ENCODE measurements at regions not wholly inside any gene's neighbourhood (a gene's known extent, or its start where the extent isn't known, plus 50 kb on each side); places are given as distances from the start of the nearest gene placed in this dataset.

GRCh38 chr12:97259098-97259497 is 203.5 kb upstream of the RMST start:
- no peak for DNase-seq (ENCODE audit: low spot score)
- H3K27ac ChIP-seq = no peak overlapping the region
- intact Hi-C loops (cut with DNase I) = no loop called here
- 59% methylated on average over 2 of the region's 2 CpGs for WGBS
- H3K27me3 ChIP-seq (replicated peaks; ENCODE audit: insufficient read depth) = no peaks in the 10 kb centered on the region
- no peaks in the 10 kb centered on the region for H3K4me1 ChIP-seq (replicated peaks)
- H3K4me3 ChIP-seq = no peak overlapping the region
- H3K36me3 ChIP-seq = no peaks in the 10 kb centered on the region
- no peaks in the 10 kb centered on the region for H3K9me3 ChIP-seq
- no peak for TF ChIP-seq POLR2AphosphoS5 (IDR thresholded peaks at IDR 0.05)
- TF ChIP-seq CTCF (IDR thresholded peaks at IDR 0.05) = no peak
- no peak for TF ChIP-seq POLR2A (IDR thresholded peaks at IDR 0.05)

GRCh38 chr12:97260786-97261185 is 201.8 kb upstream of the RMST start:
- DNase-seq (ENCODE audit: low spot score) = no peak
- intact Hi-C loops (cut with DNase I) = no loop called here
- Histone ChIP-seq H3K27ac (no peak overlapping the region), H3K4me3 (no peak overlapping the region), H3K4me1 (replicated peaks) (no peaks in the 10 kb centered on the region), H3K36me3 (no peaks in the 10 kb centered on the region), H3K27me3 (replicated peaks; ENCODE audit: insufficient read depth) (no peaks in the 10 kb centered on the region), H3K9me3 (no peaks in the 10 kb centered on the region)
- 90% methylated on average over 9 of the region's 9 CpGs for WGBS
- no peak for TF ChIP-seq POLR2AphosphoS5 (IDR thresholded peaks at IDR 0.05)
- no peak for TF ChIP-seq CTCF (IDR thresholded peaks at IDR 0.05)
- TF ChIP-seq POLR2A (IDR thresholded peaks at IDR 0.05) = no peak

- H3K27ac ChIP-seq = no peak overlapping the region
- DNase-seq (ENCODE audit: low spot score) = no peak
- intact Hi-C loops (cut with DNase I) = no loop called here
- H3K36me3 ChIP-seq = no peaks in the 10 kb centered on the region
- no peak overlapping the region for H3K4me3 ChIP-seq
- TF ChIP-seq CTCF (IDR thresholded peaks at IDR 0.05) = no peak
- no peaks in the 10 kb centered on the region for H3K27me3 ChIP-seq (replicated peaks; ENCODE audit: insufficient read depth)
- H3K4me1 ChIP-seq (replicated peaks) = no peaks in the 10 kb centered on the region
- H3K9me3 ChIP-seq = no peaks in the 10 kb centered on the region
Observed at GRCh38 chr12:97267166-97267565, 195.4 kb upstream of the RMST start.

GRCh38 chr12:97267594-97268202 is 194.9 kb upstream of the RMST start:
- WGBS = 56% methylated on average over 3 of the region's 3 CpGs
- Histone ChIP-seq H3K27me3 (replicated peaks; ENCODE audit: insufficient read depth) (no peaks in the 10 kb centered on the region), H3K9me3 (no peaks in the 10 kb centered on the region), H3K36me3 (no peaks in the 10 kb centered on the region), H3K4me1 (replicated peaks) (no peaks in the 10 kb centered on the region), H3K4me3 (no peak overlapping the region), H3K27ac (no peak overlapping the region)
- TF ChIP-seq POLR2AphosphoS5 (IDR thresholded peaks at IDR 0.05) = no peak
- no peak for TF ChIP-seq POLR2A (IDR thresholded peaks at IDR 0.05)
- no peak for TF ChIP-seq CTCF (IDR thresholded peaks at IDR 0.05)
- intact Hi-C loops (cut with DNase I) = no loop called here
- no peak for DNase-seq (ENCODE audit: low spot score)

- H3K36me3 ChIP-seq = no peaks in the 10 kb centered on the region
- DNase-seq (ENCODE audit: low spot score) = no peak
- intact Hi-C loops (cut with DNase I) = no loop called here
- H3K4me3 ChIP-seq = no peak overlapping the region
- no peak overlapping the region for H3K27ac ChIP-seq
- no peaks in the 10 kb centered on the region for H3K4me1 ChIP-seq (replicated peaks)
- H3K9me3 ChIP-seq = no peaks in the 10 kb centered on the region
- TF ChIP-seq POLR2A (IDR thresholded peaks at IDR 0.05) (no peak), CTCF (IDR thresholded peaks at IDR 0.05) (no peak), POLR2AphosphoS5 (IDR thresholded peaks at IDR 0.05) (no peak)
- H3K27me3 ChIP-seq (replicated peaks; ENCODE audit: insufficient read depth) = no peaks in the 10 kb centered on the region
Observed at GRCh38 chr12:97272471-97272870, 190.1 kb upstream of the RMST start.

All from prostate gland (tissue), 2 donors.